ENCODE measurements at regions not wholly inside any gene's neighbourhood (a gene's known extent, or its start where the extent isn't known, plus 50 kb on each side); places are given as distances from the start of the nearest gene placed in this dataset.
"Not testable (repeated sequence)": the region's sequence is repeated elsewhere in the genome, so short reads cannot be mapped to it uniquely, and the experiment has no call there.

GRCh38 chr7:55731931-55732330, 130.6 kb downstream of the SEPTIN14 start:
- intact Hi-C loops (cut with DNase I; ENCODE audit: low total_unique reads) = no loop called here
- Histone ChIP-seq H3K36me3 (no peaks in the 10 kb centered on the region), H3K27me3 (no peaks in the 10 kb centered on the region), H3K4me3 (no peak overlapping the region), H3K4me1 (no peaks in the 10 kb centered on the region), H3K27ac (no peak overlapping the region), H3K9me3 (no peaks in the 10 kb centered on the region)
- no peak for TF ChIP-seq POLR2A (IDR thresholded peaks at IDR 0.05)
- TF ChIP-seq CTCF (IDR thresholded peaks at IDR 0.05) = no peak
- DNase-seq = no peak

GRCh38 chr7:55730197-55730596, 132.4 kb downstream of the SEPTIN14 start:
- Histone ChIP-seq H3K27me3 (no peaks in the 10 kb centered on the region), H3K9me3 (no peaks in the 10 kb centered on the region), H3K27ac (no peak overlapping the region), H3K36me3 (no peaks in the 10 kb centered on the region), H3K4me1 (no peaks in the 10 kb centered on the region), H3K4me3 (no peak overlapping the region)
- intact Hi-C loops (cut with DNase I; ENCODE audit: low total_unique reads) = no loop called here
- no peak for DNase-seq
- no peak for TF ChIP-seq POLR2A (IDR thresholded peaks at IDR 0.05)
- no peak for TF ChIP-seq CTCF (IDR thresholded peaks at IDR 0.05)

GRCh38 chr7:55723621-55723941, 139.0 kb downstream of the SEPTIN14 start:
- H3K9me3 ChIP-seq = no peaks in the 10 kb centered on the region
- DNase-seq = no peak
- no peaks in the 10 kb centered on the region for H3K36me3 ChIP-seq
- H3K4me3 ChIP-seq = no peak overlapping the region
- H3K4me1 ChIP-seq = no peaks in the 10 kb centered on the region
- TF ChIP-seq POLR2A (IDR thresholded peaks at IDR 0.05) (no peak), CTCF (IDR thresholded peaks at IDR 0.05) (no peak)
- no peaks in the 10 kb centered on the region for H3K27me3 ChIP-seq
- intact Hi-C loops (cut with DNase I; ENCODE audit: low total_unique reads) = no loop called here
- H3K27ac ChIP-seq = no peak overlapping the region

- peak in 2 of 4 experiments; percentile 8 to 23 for TF ChIP-seq CTCF (IDR thresholded peaks at IDR 0.05)
- DNase-seq; H3K27me3 ChIP-seq; H3K4me1 ChIP-seq; H3K9me3 ChIP-seq; intact Hi-C loops (cut with DNase I; ENCODE audit: low total_unique reads); H3K4me3 ChIP-seq; H3K36me3 ChIP-seq; H3K27ac ChIP-seq: not testable (repeated sequence)
Observed at GRCh38 chr7:55722874-55723620, 139.5 kb downstream of the SEPTIN14 start.

GRCh38 chr7:55721004-55721403, 141.5 kb downstream of the SEPTIN14 start:
- DNase-seq; intact Hi-C loops (cut with DNase I; ENCODE audit: low total_unique reads); H3K4me3 ChIP-seq; H3K9me3 ChIP-seq; H3K36me3 ChIP-seq; H3K27me3 ChIP-seq; H3K27ac ChIP-seq; H3K4me1 ChIP-seq: not testable (repeated sequence)

- H3K4me3 ChIP-seq; intact Hi-C loops (cut with DNase I; ENCODE audit: low total_unique reads); H3K36me3 ChIP-seq; H3K4me1 ChIP-seq; H3K27me3 ChIP-seq; DNase-seq; H3K9me3 ChIP-seq; H3K27ac ChIP-seq: not testable (repeated sequence)
Observed at GRCh38 chr7:55715247-55715867, 143.1 kb upstream of the VOPP1 start.

GRCh38 chr7:55714370-55714769, 142.1 kb upstream of the VOPP1 start:
- H3K27me3 ChIP-seq; H3K4me3 ChIP-seq; H3K4me1 ChIP-seq; DNase-seq; H3K27ac ChIP-seq; H3K9me3 ChIP-seq; H3K36me3 ChIP-seq; intact Hi-C loops (cut with DNase I; ENCODE audit: low total_unique reads): not testable (repeated sequence)

- DNase-seq; H3K27ac ChIP-seq; H3K4me1 ChIP-seq; H3K4me3 ChIP-seq; H3K9me3 ChIP-seq; H3K36me3 ChIP-seq; H3K27me3 ChIP-seq; intact Hi-C loops (cut with DNase I; ENCODE audit: low total_unique reads): not testable (repeated sequence)
Observed at GRCh38 chr7:55710312-55710711, 138.0 kb upstream of the VOPP1 start.

GRCh38 chr7:55708028-55708427, 135.7 kb upstream of the VOPP1 start:
- H3K27me3 ChIP-seq = not testable (repeated sequence)
- DNase-seq = peak; percentile 22 to 61

More at GRCh38 chr7:55708028-55708427, 135.7 kb upstream of the VOPP1 start:
- H3K9me3 ChIP-seq; H3K36me3 ChIP-seq; H3K4me3 ChIP-seq; intact Hi-C loops (cut with DNase I; ENCODE audit: low total_unique reads); H3K4me1 ChIP-seq; H3K27ac ChIP-seq: not testable (repeated sequence)

Measured in uterus (tissue), 3 donors.